COLO668 (cell line): ENCODE measurements at regions not wholly inside any gene's neighbourhood (a gene's known extent, or its start where the extent isn't known, plus 50 kb on each side); places are given as distances from the start of the nearest gene placed in this dataset.

Source experiments
- DNase-seq: peaks from one replicate; lab custom pipeline; 2025; ENCODE audit not compliant: unreplicated experiment; lab: John Stamatoyannopoulos, UW

DNA sequence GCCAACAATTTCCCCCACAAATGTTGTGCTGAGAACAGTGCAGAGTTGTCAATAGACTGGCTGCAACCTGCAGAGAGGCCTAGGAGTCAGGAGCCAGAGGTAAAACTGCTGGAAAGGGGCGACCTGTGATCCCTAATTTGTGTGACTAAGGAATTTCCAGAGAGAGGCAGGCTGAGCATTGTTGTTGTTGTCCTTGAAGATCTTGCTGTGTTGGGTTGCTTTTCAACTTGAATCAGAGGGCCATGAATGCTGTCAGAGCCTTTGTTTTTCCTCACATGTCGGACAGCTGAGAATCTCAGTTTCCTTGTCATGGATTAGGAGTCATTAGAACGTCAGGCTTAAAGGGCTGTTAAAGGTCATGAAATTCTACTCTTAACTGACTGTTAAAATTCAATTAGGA is 134.6 kb upstream of the ASTN2 start:
- no peak for DNase-seq

- DNase-seq: no peak
Observed at GRCh38 chr9:117548556-117548955, 133.7 kb upstream of the ASTN2 start.

DNA sequence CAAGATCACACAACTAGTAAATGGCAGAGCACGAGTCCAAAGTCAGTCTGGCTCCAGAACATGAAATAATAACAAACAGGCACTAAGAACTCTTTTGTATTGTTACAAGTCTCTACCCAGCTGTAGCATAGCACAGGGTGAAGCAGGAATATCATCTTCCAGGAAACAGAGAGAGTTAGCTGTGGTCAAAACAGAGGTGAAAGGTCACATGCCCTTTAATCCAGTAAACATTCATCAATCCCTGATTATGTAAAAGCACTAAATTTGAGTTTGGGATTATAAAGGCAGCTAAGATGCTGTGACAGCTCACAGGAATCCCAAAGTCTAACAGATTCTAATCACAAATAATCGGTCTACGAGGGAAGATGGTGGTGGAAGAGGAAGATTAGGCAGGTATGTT is 133.0 kb upstream of the ASTN2 start:
- no peak for DNase-seq

DNA sequence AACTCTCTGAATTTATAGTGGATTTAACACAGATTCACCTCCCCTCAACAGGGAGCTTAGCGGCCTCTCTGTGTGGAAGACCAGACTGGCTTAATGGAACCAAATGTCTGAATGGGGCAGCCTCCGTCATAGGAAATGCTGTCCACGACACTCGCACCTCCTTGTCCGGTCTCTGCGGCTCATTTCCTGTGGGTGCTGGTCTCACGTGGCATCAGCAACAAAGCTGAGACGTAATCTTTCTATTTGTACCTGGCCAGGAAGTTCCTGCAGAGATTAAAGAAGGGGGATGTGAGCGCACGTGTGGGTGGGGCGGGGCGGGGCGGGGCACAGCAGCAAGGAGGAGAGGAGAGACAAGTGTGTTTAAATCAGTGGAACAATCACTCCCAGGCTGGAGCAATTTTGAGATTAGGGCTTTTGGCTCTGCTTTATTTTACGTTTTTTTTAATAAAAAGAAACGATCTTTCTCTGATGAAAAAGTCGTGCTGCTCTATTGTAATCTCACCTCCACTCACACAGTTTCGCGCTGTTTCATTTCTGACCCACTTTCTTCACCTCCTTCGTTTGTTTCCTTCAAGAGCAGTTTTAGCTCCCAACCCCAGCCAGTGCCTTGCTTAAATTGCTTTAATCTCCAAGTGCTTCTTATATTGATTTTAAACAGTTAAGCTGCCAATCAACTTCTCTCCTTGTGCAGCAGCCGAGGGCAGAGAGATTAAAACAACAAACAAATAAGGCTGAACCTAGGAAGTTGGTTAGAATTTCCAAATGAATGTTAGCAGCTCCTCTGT is 132.2 kb upstream of the ASTN2 start:
- DNase-seq: no peak

- no peak for DNase-seq
Observed at GRCh38 chr9:117545846-117546245, 131.0 kb upstream of the ASTN2 start.

DNA sequence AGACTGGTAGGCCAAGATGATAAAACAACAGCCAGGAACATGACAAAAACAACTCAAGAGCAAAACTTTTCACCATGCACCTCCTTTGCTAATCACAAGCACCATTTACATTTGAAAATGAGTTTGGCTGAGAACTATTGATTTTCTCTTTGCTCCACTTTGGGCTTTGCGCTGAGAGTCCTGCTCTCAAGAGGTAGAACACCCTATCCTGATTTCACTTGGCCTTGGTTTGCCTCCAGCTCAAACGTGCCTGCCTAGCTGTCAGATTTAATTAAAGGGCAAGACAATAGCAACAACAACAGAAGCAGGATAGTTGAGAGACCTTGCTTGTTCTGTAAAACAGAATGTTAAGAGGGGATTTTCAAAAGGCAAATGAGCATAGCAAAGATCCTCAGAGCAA is 128.2 kb upstream of the ASTN2 start:
- DNase-seq: no peak

DNA sequence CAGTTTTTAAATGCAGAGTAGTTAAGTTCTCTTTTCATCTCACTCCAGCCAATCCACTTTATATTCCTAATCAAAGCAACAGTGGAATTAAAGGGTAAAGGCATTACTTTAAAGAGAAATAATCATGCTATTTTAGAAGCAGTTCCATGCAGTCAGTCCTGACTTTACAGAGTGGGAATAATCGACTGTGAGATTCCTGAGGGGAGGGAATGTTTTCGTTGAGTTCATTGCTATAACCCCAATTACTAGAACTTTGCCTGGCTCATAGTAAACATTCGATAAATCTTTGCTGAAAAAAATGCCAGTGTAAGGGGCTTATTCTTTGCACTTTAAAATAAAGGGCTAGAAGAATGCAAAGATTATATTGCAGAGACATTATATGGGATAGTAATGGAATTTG is 127.2 kb upstream of the ASTN2 start:
- DNase-seq: no peak

DNA sequence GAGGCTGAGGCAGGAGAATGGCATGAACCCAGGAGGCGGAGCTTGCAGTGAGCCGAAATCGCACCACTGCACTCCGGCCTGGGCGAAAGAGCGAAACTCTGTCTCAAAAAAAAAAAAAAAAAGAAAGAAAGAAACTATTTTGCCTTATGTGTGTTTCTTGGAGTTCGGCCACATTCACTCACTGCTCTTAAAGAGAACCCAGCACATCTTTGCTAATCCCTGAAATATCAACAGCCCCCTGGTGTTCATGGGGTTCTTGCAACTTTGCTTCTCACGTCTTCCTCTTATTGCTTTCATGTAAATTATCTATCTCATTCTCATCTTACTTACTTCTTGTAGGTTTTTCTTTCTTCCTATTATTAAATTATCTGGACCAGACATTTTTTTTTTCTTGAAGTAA is 126.3 kb upstream of the ASTN2 start:
- DNase-seq: no peak

- no peak for DNase-seq
Observed at GRCh38 chr9:117535973-117536372, 121.1 kb upstream of the ASTN2 start.

- DNase-seq: no peak
Observed at GRCh38 chr9:117535434-117535833, 120.6 kb upstream of the ASTN2 start.

DNA sequence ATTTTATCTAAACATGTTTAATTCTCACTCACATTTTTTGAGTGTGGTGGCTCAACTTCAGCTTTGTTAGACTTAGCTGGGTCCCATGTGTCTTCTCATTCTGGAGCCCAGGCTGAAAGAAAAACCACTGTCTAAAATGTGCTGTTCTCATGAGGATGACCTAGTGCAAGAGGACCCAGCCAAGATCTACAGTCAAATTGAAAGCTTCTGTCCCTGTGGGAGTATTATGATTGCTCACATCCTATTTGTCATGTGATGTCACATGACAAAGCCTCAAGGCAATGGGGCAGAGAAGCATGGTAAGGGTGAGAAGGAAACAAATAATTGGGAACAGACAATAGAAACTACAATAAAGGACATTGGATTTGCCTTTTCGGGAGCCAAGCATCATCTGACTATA is 113.4 kb upstream of the ASTN2 start:
- no peak for DNase-seq

DNA sequence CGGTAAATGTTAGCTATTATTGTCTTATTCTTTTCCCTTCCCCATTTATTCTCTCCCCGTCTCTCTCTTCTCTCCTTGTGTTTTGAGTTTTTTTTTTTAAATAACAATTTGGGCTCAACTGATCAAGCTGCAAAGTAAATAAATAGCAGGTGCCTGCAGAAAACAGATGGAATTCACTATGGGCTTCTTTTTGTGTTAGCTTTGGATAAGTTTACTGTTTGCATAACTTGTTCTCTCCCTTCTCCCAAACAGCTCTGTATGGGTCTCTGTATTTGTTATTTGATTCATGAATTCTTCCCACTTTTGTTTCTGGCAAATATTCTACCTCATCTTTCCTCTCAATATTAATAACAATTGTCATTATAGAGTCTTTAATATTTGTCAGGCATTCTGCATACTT is 111.8 kb upstream of the ASTN2 start:
- no peak for DNase-seq

GRCh38 chr9:117523531-117524153 is 108.8 kb upstream of the ASTN2 start:
- no peak for DNase-seq

GRCh38 chr9:117521293-117521692 is 106.4 kb upstream of the ASTN2 start:
- peak; percentile 7 for DNase-seq

DNA sequence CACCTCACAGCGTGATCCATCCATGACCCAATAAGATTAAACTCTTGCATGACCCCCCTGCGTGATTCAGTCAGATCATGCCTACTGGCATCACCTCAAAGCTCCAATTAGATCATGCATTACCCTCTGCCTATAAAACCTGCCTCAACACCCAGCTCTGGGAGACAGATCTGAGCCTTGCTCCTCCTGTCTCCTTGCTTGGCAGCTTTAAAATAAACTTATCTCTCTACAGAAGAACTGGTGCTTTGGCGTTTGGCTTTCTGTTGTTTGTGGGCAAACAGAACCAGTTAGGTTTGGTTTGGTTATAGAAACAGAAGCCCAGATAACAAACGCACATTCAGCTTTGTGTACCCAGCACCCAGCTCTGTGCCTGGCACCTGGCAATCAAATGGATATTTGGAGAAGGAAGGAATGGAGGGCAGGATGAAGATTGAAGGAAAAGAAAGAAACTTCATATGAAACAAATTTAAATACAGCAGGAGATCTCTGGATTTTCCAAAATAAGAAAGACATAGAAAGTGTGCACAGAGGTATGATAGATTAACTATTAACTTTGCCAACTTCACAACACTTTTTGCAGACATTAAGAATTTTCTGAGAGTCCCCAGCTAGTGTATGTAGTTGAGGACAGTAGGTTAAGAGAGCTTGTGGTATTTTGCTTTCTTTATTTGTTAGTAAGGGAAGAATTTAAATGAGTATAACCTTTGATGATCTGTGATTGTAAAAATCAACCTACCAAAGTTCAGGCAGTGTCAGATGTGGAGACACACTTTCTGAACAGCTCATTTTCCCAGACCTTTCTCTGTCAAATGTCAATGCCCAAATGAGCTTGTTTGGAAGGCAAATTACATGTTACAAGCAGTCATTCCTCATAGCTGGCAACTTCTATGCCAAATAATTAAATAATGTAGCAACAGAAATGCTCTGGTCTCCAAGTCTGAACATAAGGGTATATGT is 102.1 kb upstream of the ASTN2 start:
- peak; percentile 34 for DNase-seq

- DNase-seq: no peak
Observed at GRCh38 chr9:117511852-117512481, 97.1 kb upstream of the ASTN2 start.

- DNase-seq: no peak
Observed at GRCh38 chr9:117496307-117496706, 81.5 kb upstream of the ASTN2 start.

GRCh38 chr9:117494401-117495090 is 79.7 kb upstream of the ASTN2 start:
- DNase-seq: no peak

DNA sequence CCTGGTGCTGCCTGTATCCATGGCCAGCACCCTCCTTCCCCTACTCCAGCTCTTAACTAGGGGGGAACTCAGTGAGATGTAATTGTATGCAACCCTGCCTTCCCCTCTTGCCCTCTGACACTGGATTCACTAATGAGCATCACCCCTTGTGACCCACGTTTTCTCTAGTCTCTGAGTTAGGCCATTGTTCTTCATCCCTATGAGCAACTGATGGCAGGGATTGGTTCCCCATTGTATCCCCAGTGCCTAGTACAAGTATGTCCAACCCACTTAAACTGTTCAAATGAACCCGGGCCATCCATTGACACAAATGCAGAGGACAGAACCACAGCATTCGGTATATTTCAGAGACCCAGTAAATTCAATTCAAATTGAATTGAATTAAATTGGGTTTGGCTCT is 77.6 kb upstream of the ASTN2 start:
- DNase-seq: no peak

- peak; percentile 62 for DNase-seq
Observed at GRCh38 chr9:117491491-117491890, 76.6 kb upstream of the ASTN2 start.

- no peak for DNase-seq
Observed at GRCh38 chr9:117490199-117490598, 75.3 kb upstream of the ASTN2 start.
